GM12874 (cell line): ENCODE measurements at regions not wholly inside any gene's neighbourhood (a gene's known extent, or its start where the extent isn't known, plus 50 kb on each side); places are given as distances from the start of the nearest gene placed in this dataset.

ENCODE experiments used
- CTCF ChIP-seq: IDR thresholded peaks from 2 replicates; pipeline ENCODE4 v1.5.1; 2011; ENCODE audit warnings: low read depth, mild to moderate bottlenecking, control low read depth, low read length, moderate library complexity; ENCODE audit not compliant: insufficient read depth

GRCh38 chr3:117248153-117248552 is 538.6 kb downstream of the TUSC7 start:
- no peak for TF ChIP-seq CTCF

- TF ChIP-seq CTCF = no peak
Observed at GRCh38 chr3:117252208-117252607, 542.6 kb downstream of the TUSC7 start.

- TF ChIP-seq CTCF = no peak
Observed at GRCh38 chr3:117252651-117253050, 543.1 kb downstream of the TUSC7 start.

- no peak for TF ChIP-seq CTCF
Observed at GRCh38 chr3:117253636-117254035, 544.1 kb downstream of the TUSC7 start.

- TF ChIP-seq CTCF = no peak
Observed at GRCh38 chr3:117254985-117255384, 545.4 kb downstream of the TUSC7 start.

- no peak for TF ChIP-seq CTCF
Observed at GRCh38 chr3:117255736-117256135, 546.2 kb downstream of the TUSC7 start.

- no peak for TF ChIP-seq CTCF
Observed at GRCh38 chr3:117261983-117262421, 552.4 kb downstream of the TUSC7 start.

- no peak for TF ChIP-seq CTCF
Observed at GRCh38 chr3:117263270-117263669, 553.7 kb downstream of the TUSC7 start.
